ENCODE measurements at regions not wholly inside any gene's neighbourhood (a gene's known extent, or its start where the extent isn't known, plus 50 kb on each side); places are given as distances from the start of the nearest gene placed in this dataset.

DNA sequence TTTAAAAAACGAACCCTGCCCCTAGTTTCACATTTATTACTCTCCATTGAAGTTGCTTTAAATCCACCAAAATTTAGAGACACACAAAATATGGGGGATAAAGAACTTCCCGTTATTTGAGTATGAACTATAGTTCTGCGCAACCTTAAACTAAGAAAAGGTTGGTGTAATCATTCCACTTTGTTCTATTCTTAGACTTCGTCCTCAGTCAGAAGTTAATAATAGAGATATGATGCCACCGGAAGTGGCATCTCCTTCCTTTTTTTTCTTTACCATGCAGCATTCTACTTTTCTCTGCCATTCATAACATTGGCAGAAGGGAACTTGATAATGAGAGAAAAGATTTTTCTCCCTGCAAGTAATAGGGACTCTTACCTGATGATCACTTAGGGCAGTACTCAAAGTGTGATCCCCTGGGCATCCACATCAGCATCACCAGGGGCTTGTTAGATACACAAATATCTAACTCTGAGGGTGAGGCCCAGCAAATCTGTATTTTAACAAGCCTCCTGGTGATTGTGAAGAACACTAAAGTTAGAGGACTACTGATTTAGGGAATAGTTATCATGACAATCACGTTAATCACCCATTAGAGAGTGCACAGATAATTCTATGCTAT is 147.7 kb upstream of the DTNA start:
- intact Hi-C loops (cut with DNase I) = no loop called here
- Histone ChIP-seq H3K36me3 (no peaks in the 10 kb centered on the region), H3K4me3 (no peak overlapping the region), H3K27ac (no peak overlapping the region), H3K4me1 (ENCODE audit: insufficient read depth) (no peaks in the 10 kb centered on the region), H3K9me3 (no peaks in the 10 kb centered on the region), H3K27me3 (no peaks in the 10 kb centered on the region)
- 80 to 86% (median 83%) methylated on average over 6 of the region's 6 CpGs for WGBS, 3 donors
- DNase-seq = no peak
- no peak for TF ChIP-seq POLR2A (IDR thresholded peaks at IDR 0.05)
- TF ChIP-seq, protein P1, sequence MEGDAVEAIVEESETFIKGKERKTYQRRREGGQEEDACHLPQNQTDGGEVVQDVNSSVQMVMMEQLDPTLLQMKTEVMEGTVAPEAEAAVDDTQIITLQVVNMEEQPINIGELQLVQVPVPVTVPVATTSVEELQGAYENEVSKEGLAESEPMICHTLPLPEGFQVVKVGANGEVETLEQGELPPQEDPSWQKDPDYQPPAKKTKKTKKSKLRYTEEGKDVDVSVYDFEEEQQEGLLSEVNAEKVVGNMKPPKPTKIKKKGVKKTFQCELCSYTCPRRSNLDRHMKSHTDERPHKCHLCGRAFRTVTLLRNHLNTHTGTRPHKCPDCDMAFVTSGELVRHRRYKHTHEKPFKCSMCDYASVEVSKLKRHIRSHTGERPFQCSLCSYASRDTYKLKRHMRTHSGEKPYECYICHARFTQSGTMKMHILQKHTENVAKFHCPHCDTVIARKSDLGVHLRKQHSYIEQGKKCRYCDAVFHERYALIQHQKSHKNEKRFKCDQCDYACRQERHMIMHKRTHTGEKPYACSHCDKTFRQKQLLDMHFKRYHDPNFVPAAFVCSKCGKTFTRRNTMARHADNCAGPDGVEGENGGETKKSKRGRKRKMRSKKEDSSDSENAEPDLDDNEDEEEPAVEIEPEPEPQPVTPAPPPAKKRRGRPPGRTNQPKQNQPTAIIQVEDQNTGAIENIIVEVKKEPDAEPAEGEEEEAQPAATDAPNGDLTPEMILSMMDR (IDR thresholded peaks at IDR 0.05) = no peak
- no peak for TF ChIP-seq EP300 (IDR thresholded peaks at IDR 0.05)

DNA sequence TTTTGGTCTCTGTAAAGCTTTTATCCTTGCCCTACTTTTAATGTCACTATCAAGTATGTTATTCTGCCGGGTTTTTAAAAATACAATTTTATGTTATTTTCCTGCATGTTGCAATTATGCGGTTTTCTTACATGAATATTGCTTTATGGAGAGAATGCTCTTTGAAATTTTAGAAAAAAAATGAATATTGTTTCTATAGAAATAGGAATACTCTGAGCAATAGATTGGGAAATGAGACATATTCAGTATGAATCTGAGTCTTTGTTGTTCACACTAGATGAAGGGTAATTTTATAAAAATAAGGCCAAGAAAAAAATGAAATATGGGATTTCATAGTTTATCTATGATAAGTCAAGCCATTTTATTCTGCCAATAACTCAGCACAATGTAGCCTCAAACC is 142.2 kb upstream of the DTNA start:
- TF ChIP-seq, protein P1 (IDR thresholded peaks at IDR 0.05) = no peak
- no peak for TF ChIP-seq EP300 (IDR thresholded peaks at IDR 0.05)
- no peak for TF ChIP-seq POLR2A (IDR thresholded peaks at IDR 0.05)
- intact Hi-C loops (cut with DNase I) = no loop called here
- 91 to 95% (median 91%) methylated on average over 2 of the region's 2 CpGs for WGBS, 3 donors

DNA sequence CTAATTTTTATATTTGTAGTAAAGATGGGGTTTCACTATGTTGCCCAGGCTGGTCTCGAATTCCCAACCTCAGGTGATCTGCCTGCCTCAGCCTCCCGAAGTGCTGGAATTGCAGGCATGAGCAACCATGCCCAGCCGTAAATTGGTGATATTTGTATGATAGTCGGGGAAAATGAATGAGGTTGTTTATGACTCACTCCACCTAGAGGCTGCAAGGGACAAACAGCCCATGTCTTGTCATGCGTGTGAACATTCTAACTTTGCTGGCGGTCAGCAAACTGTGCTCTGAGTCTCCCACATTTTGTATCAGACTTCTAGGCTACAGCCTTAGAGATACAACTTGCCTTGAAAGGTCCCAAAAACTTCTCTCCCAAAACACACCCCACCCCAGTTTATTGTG is 133.5 kb upstream of the DTNA start:
- Histone ChIP-seq H3K4me1 (ENCODE audit: insufficient read depth) (no peaks in the 10 kb centered on the region), H3K27me3 (no peaks in the 10 kb centered on the region), H3K4me3 (no peak overlapping the region), H3K36me3 (no peaks in the 10 kb centered on the region), H3K27ac (no peak overlapping the region), H3K9me3 (no peaks in the 10 kb centered on the region)
- intact Hi-C loops (cut with DNase I) = no loop called here
- 89 to 91% (median 91%) methylated on average over 6 of the region's 6 CpGs for WGBS, 3 donors
- no peak for DNase-seq
- TF ChIP-seq POLR2A (IDR thresholded peaks at IDR 0.05) (no peak), EP300 (IDR thresholded peaks at IDR 0.05) (no peak)
- TF ChIP-seq, protein P1 (IDR thresholded peaks at IDR 0.05) = no peak

More for the DNA sequence above, 142.2 kb upstream of the DTNA start:
- Histone ChIP-seq H3K4me1 (ENCODE audit: insufficient read depth) (no peaks in the 10 kb centered on the region), H3K27ac (no peak overlapping the region), H3K4me3 (no peak overlapping the region), H3K9me3 (no peaks in the 10 kb centered on the region), H3K27me3 (no peaks in the 10 kb centered on the region), H3K36me3 (no peaks in the 10 kb centered on the region)
- DNase-seq = no peak

DNA sequence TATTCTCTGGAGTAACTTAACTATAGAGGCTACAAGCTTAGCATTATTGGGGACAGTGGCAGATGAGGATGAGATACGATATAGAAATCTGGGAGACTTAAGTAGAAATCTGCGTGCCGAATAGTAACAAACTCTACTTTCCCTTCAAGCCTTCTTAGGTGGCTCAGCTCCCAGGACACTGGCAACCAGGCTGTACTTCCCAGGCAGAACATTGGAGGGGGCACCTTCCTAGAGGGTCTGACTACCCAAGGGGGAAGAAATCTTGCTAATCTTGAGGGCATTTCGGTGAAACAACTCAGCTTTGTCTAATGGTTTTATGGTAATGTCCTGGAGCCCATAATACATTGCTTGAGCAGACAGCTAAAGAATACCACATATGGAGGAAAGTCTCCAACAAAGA is 126.2 kb upstream of the DTNA start:
- Histone ChIP-seq H3K4me1 (ENCODE audit: insufficient read depth) (no peaks in the 10 kb centered on the region), H3K4me3 (no peak overlapping the region), H3K36me3 (no peaks in the 10 kb centered on the region), H3K9me3 (no peaks in the 10 kb centered on the region), H3K27me3 (no peaks in the 10 kb centered on the region), H3K27ac (no peak overlapping the region)
- TF ChIP-seq, protein P1 (IDR thresholded peaks at IDR 0.05) = no peak
- no peak for TF ChIP-seq EP300 (IDR thresholded peaks at IDR 0.05)
- TF ChIP-seq POLR2A (IDR thresholded peaks at IDR 0.05) = no peak
- intact Hi-C loops (cut with DNase I) = loop anchor here in 1 of 4 donors (5.0 kb wide), 1 partner anchor 202 kb away; no protein-coding TSS in a partner anchor
- WGBS, 3 donors = 92 to 97% (median 93%) methylated on average over 4 of the region's 4 CpGs
- DNase-seq = no peak
